K562 (cell line): ENCODE measurements at regions not wholly inside any gene's neighbourhood (a gene's known extent, or its start where the extent isn't known, plus 50 kb on each side); places are given as distances from the start of the nearest gene placed in this dataset.

Experiments used
- BRD9 ChIP-seq: fragments of 450-650 bp; IDR thresholded peaks from 2 replicates; pipeline ENCODE4 v1.6.1; 2018; ENCODE audit warnings: low read depth; ENCODE audit not compliant: partially characterized antibody
- MNT ChIP-seq, 2 experiments: fragments of 450-650 bp; conservative IDR thresholded peaks; 2 replicates each; pipeline ENCODE4 v1.6.1; 2017; ENCODE audit warnings: mild to moderate bottlenecking in 2 of 2, moderate library complexity in 2 of 2

- TF ChIP-seq MNT (conservative IDR thresholded peaks at IDR 0.05) (no peak), BRD9 (no peak)
Measured at GRCh38 chr18:78174737-78175136, 804.9 kb upstream of the SALL3 start.
